Stimulated activated naive CD8-positive, alpha-beta T cell treated with anti-CD3 and anti-CD28 coated beads, Interleukin-15, Interleukin-2, amounts not matched to agents 100 ng/mL and 50 ng/mL, for 24 hours (primary cell): ENCODE measurements at regions not wholly inside any gene's neighbourhood (a gene's known extent, or its start where the extent isn't known, plus 50 kb on each side); places are given as distances from the start of the nearest gene placed in this dataset.
"Not testable (repeated sequence)": the region's sequence is repeated elsewhere in the genome, so short reads cannot be mapped to it uniquely, and the experiment has no call there.

Experiments used
- H3K27ac Mint-ChIP-seq: one replicate; pipeline ENCODE4 v1.8.0; 2021; ENCODE audit warnings: mild to moderate bottlenecking, mixed read lengths
- H3K27me3 Mint-ChIP-seq: one replicate; pipeline ENCODE4 v1.8.0; 2021; ENCODE audit warnings: mixed read lengths
- H3K36me3 Mint-ChIP-seq: one replicate; pipeline ENCODE4 v1.8.0; 2021; ENCODE audit warnings: low read depth, mixed read lengths
- H3K4me1 Mint-ChIP-seq: one replicate; pipeline ENCODE4 v1.8.0; 2021; ENCODE audit warnings: low read depth, mixed read lengths
- H3K4me3 Mint-ChIP-seq: one replicate; pipeline ENCODE4 v1.8.0; 2021; ENCODE audit warnings: mild to moderate bottlenecking, mixed read lengths
- H3K9me3 Mint-ChIP-seq: one replicate; pipeline ENCODE4 v1.8.0; 2021; ENCODE audit warnings: mixed read lengths

DNA sequence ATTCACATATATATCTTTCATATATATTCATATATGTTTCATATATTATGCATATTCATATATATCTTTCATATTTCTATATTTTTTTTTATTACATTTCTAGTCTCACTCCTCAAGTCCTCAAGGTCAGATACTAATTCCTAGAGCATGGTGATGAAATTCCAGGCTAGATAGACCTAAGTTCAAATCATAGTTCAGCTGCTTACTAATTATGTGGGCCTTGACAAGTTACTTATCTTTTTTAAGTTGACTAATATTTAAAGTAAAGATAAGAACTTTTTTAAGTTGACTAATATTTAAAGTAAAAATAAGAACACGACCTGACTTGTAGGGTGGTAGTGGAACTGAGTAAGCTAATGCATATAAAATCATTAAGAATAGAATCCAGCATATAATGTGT, 495.6 kb upstream of the MAN1A1 start:
- Mint-ChIP-seq H3K36me3 (no peaks in the 10 kb centered on the region), H3K27ac (no peak overlapping the region), H3K4me3 (no peak overlapping the region), H3K4me1 (no peaks in the 10 kb centered on the region), H3K27me3 (no peaks in the 10 kb centered on the region), H3K9me3 (peaks cover 16% of the 10 kb centered on the region)

DNA sequence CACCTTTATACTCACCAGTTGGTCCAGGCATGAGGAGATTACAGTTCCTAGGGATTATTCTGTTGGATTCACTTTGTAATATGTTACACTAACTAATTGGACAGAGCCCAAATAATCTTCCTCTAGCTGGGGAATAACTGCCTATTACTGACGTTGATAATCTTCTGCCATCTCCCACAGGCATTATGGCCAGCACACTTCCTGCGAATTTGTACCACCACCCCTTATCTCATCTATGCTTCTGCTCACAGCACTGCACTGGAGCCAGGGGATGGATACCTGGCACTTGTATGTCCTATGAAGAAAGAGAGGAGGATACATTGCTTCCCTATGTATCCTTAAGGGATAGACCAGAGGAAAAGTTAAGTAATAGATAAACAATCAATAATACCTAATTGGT, 494.8 kb upstream of the MAN1A1 start:
- H3K9me3 Mint-ChIP-seq = peaks cover 18% of the 10 kb centered on the region
- no peaks in the 10 kb centered on the region for H3K36me3 Mint-ChIP-seq
- no peak overlapping the region for H3K4me3 Mint-ChIP-seq
- no peaks in the 10 kb centered on the region for H3K4me1 Mint-ChIP-seq
- no peak overlapping the region for H3K27ac Mint-ChIP-seq
- no peaks in the 10 kb centered on the region for H3K27me3 Mint-ChIP-seq

DNA sequence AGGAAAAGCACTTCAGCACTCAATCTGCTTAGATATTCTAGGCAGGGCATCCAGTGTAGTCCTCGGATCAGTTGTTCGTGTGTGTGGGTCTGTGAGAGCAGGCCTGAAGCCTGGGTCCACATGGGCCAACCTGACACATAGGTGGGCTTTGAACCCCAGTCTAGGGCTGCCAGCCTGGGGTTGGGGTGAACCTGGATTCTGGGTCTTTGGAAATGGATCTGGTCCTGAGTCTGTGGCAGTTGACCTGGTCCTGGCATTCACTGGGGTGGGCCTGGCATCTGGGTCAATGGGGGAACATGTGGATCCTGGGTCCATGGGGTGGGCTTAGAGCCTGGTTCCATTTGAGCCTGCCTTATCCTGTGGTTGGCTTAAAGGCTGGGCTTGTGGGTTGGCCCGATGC, 492.6 kb upstream of the MAN1A1 start:
- H3K4me1 Mint-ChIP-seq = no peaks in the 10 kb centered on the region
- H3K27ac Mint-ChIP-seq = no peak overlapping the region
- H3K27me3 Mint-ChIP-seq = no peaks in the 10 kb centered on the region
- peaks cover 18% of the 10 kb centered on the region for H3K9me3 Mint-ChIP-seq
- H3K4me3 Mint-ChIP-seq = no peak overlapping the region
- no peaks in the 10 kb centered on the region for H3K36me3 Mint-ChIP-seq

DNA sequence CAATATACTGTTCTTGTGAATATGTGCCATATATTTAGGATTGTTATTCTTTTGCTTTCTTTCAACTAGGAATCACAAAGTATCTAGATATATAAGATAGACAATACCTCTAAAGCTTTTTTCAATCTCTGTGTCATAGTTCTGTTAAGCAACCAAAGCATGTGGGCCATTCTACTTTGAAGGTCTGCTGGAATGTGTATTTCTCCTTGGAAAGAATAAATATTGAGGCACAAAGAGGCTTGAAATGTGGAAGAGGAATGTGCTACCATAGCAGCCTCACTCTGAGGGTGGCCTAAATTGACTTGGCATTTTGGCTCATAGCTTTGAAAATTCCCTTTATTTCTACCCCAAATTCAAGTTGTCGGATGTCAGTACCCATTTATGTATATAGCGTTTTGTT, 488.5 kb upstream of the MAN1A1 start:
- no peaks in the 10 kb centered on the region for H3K36me3 Mint-ChIP-seq
- H3K9me3 Mint-ChIP-seq = peaks cover 18% of the 10 kb centered on the region
- H3K4me3 Mint-ChIP-seq = no peak overlapping the region
- H3K27ac Mint-ChIP-seq = no peak overlapping the region
- H3K4me1 Mint-ChIP-seq = no peaks in the 10 kb centered on the region
- peaks cover 3% of the 10 kb centered on the region for H3K27me3 Mint-ChIP-seq

DNA sequence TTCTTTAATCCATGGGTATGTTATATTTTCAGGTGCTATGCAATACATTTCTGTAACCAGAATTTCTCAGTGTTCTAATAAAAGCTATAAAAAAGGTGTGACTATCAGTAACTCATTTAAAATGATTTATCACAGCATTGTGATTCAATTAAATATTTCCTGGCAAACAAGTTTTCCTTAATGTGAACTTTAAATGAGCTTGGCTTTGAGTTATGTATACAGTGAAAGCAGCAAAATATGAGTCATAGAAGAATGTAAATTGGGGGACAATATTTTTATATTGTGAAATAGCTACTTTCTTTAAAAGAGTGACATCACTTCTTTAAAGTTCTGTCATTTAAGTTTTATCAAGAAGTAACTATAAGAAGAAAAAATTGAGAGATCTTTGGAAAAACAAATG, 484.9 kb upstream of the MAN1A1 start:
- Mint-ChIP-seq H3K36me3 (no peaks in the 10 kb centered on the region), H3K4me1 (no peaks in the 10 kb centered on the region), H3K27me3 (peaks cover 9% of the 10 kb centered on the region), H3K27ac (no peak overlapping the region), H3K9me3 (no peaks in the 10 kb centered on the region), H3K4me3 (no peak overlapping the region)

DNA sequence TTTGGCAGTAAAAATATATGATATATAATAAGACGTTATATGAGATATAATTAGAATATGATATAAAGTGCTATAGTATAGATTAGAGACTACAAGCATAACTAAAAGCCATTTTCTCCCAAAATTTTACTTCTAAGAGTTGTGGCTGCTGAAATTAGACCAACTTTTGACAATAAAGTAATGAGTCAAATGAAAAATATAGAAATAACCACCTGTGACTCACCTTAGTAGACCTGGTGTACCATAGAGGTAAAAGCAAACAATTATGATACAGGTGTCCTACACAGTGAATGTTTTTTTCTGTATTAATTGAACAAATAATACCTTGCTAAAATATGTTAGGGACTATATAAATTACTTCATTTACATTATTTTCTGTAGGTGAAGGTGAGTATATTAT, 482.9 kb upstream of the MAN1A1 start:
- Mint-ChIP-seq H3K27ac (no peak overlapping the region), H3K4me3 (no peak overlapping the region), H3K27me3 (peaks cover 14% of the 10 kb centered on the region), H3K36me3 (no peaks in the 10 kb centered on the region), H3K4me1 (no peaks in the 10 kb centered on the region), H3K9me3 (no peaks in the 10 kb centered on the region)

DNA sequence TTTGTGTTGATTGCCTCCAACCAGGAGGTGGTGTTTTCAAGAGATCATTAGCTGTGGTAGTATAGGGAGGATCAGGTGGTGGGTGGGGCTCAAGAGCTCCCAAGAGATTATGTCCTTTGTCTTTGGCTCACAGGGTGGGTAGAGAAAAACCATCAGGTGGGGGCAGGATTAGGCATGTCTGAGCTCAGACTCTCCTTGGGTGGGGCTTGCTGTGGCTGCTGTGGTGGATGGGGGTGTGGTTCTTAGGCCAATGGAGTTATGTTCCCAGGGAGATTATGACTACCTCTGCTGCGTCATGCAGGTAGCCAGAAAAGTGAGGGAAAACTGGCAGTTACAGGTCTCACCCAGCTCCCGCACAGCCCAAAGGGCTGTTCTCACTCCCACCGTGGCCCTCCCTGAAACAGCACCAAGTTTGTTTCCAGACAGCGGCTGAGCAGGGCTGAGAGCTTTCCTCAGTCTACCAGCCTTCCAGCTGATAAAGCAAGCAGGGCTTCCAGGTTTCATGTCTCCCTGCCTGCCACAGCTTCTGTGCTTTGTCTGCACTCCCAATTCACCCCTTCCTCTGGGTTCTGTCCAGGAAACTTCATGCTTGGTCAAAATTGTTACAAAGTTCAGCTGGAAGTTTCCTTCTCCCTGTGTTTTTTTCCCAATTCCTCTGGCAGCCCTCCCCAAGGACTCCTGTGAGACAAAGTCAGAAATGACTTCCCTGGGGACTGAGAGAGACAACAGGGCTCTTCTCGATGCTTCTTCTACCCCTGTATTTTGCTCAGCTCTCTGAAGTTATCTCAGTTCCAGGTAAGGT, 481.1 kb upstream of the MAN1A1 start:
- H3K4me1 Mint-ChIP-seq = no peaks in the 10 kb centered on the region

DNA sequence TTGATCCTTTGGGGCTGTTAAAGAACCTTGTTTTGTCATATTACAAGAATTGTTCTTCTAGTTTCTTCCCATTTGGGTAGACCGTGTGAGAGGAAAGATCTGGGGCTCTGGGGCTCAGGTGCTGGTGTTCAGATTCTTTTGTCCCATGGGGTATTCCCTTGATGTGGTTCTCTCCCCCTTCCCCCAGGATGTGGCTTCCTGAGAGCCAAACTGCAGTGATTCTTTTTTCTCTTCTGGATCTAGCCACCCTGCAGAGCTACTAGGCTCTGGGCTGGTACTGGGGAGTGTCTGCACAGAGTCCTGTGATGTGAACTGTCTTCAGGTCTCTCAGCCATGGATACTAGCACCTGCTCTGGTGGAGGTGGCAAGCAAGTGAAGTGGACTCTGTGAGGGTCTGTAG, 480.5 kb upstream of the MAN1A1 start:
- no peak overlapping the region for H3K4me3 Mint-ChIP-seq
- no peaks in the 10 kb centered on the region for H3K36me3 Mint-ChIP-seq
- H3K9me3 Mint-ChIP-seq = no peaks in the 10 kb centered on the region
- peaks cover 11% of the 10 kb centered on the region for H3K27me3 Mint-ChIP-seq
- H3K27ac Mint-ChIP-seq = no peak overlapping the region
- H3K4me1 Mint-ChIP-seq = no peaks in the 10 kb centered on the region

More for the DNA sequence above, 481.1 kb upstream of the MAN1A1 start:
- Mint-ChIP-seq H3K9me3 (no peaks in the 10 kb centered on the region), H3K36me3 (no peaks in the 10 kb centered on the region), H3K27ac (no peak overlapping the region), H3K4me3 (no peak overlapping the region), H3K27me3 (peaks cover 11% of the 10 kb centered on the region)

DNA sequence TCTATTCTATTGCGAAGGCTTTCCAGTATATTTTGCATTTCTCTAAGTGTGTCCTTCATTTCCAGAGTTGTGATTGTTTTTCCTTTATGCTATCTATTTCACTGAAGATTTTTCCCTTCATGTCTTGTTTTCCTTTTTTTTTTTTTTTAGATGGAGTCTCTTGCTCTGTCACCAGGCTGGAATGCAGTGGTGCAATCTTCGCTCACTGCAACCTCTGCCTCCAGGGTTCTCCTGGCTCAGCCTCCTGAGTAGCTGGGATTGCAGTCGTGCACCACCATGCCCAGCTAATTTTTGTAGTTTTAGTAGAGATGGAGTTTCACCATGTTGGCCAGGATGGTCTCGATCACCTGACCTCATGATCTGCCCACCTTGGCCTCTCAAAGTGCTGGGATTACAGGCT, 479.9 kb upstream of the MAN1A1 start:
- H3K4me1 Mint-ChIP-seq, H3K27ac Mint-ChIP-seq, H3K9me3 Mint-ChIP-seq, H3K4me3 Mint-ChIP-seq, H3K36me3 Mint-ChIP-seq: not testable (repeated sequence)
- peaks cover 11% of the 10 kb centered on the region for H3K27me3 Mint-ChIP-seq

DNA sequence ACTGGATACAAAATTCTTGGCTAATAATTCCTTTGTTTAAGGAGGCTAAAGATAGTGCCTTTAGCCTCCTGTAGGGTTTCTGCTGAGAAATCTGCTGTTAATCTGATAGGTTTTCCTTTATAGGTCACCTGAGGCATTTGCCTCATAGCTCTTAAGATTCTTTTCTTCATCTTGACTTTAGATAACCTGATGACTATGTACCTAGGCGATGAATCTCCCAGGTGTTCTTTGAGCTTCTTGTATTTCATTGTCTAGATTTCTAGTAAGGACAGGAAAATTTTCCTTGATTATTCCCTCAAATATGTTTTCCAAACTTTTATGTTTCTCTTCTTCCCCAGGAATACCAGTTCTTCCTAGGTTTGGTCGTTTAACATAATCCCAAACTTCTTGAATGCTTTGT, 479.4 kb upstream of the MAN1A1 start:
- no peaks in the 10 kb centered on the region for H3K4me1 Mint-ChIP-seq
- no peak overlapping the region for H3K27ac Mint-ChIP-seq
- no peaks in the 10 kb centered on the region for H3K36me3 Mint-ChIP-seq
- H3K9me3 Mint-ChIP-seq = no peaks in the 10 kb centered on the region
- peaks cover 11% of the 10 kb centered on the region for H3K27me3 Mint-ChIP-seq
- H3K4me3 Mint-ChIP-seq = no peak overlapping the region

DNA sequence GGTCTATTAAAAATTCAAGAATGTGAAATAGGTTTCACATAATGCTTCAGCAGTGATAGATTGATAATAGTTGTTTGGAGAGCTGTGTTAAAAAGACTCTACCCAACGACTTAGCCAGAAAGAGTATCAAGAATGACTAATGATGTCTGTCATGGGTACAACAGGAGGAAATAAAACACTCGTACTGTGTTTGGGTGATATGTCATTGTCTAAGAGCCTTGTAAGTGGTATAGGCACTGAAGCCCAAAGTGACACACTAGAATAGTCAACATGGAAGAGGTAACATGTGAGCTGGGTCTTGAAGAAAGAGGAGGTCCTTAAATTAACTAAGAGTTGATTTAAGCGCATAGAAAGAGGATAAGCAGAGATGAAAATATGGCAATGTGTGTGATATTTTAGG, 471.8 kb upstream of the MAN1A1 start:
- Mint-ChIP-seq H3K9me3 (no peaks in the 10 kb centered on the region), H3K27ac (no peak overlapping the region), H3K4me3 (no peak overlapping the region), H3K36me3 (no peaks in the 10 kb centered on the region), H3K4me1 (no peaks in the 10 kb centered on the region), H3K27me3 (no peaks in the 10 kb centered on the region)

DNA sequence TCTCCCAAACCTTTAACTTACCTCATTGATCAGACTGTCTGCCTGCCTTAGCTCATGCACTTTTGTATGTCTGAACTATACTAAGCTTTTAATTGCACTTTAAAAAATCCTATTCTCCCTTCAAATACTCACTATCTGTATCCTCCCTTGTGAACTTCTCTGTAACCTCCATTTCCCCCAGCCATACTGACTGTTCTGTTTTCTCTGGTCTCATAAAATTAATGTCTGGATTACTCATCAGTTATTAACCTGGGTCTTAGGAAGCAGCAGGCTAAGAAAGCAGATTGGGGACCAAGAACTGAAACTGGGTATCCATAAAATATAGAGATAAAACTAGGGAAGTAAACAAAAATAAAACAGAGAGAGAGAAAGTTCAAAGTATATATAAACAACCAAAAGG, 469.3 kb upstream of the MAN1A1 start:
- Mint-ChIP-seq H3K4me3 (no peak overlapping the region), H3K27ac (no peak overlapping the region), H3K9me3 (no peaks in the 10 kb centered on the region), H3K27me3 (no peaks in the 10 kb centered on the region), H3K36me3 (no peaks in the 10 kb centered on the region), H3K4me1 (no peaks in the 10 kb centered on the region)

DNA sequence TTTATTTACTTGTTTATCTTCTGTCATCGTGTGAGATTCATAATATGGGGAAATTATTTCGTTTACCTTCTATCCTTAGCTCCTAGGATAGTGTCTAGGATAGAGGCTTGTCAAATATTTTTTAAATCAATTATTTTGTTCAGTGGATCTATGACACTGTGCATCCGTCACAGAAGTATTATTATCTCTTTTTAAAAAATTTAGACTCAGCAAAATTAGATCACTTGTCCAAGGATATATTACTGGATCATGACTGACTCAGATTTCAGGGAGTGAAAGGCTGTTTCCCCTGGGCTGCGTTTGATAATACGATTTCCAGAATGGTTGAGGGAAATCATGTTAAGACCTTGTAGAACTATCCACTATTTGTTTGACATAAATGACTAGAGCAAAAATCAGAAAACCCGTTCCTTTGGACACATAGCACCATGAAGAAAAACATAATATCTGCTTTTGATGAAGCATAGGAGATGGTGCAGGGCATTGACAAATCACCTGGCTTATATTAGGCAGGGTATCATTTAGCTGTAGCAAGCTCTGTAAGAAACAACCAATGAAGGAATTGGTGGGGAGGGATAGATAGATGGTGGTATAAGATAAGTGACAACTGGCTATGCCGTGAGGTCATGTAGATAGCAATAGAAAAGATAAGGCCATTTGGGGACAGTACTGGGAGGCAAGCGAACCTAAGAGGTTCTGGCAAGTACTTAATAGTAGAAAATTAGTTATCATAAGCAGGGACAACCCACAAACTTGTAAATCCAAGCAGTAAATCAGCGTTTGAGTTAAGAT, 465.2 kb upstream of the MAN1A1 start:
- Mint-ChIP-seq H3K27ac (no peak overlapping the region), H3K9me3 (no peaks in the 10 kb centered on the region), H3K27me3 (no peaks in the 10 kb centered on the region), H3K4me1 (no peaks in the 10 kb centered on the region), H3K36me3 (no peaks in the 10 kb centered on the region), H3K4me3 (no peak overlapping the region)

DNA sequence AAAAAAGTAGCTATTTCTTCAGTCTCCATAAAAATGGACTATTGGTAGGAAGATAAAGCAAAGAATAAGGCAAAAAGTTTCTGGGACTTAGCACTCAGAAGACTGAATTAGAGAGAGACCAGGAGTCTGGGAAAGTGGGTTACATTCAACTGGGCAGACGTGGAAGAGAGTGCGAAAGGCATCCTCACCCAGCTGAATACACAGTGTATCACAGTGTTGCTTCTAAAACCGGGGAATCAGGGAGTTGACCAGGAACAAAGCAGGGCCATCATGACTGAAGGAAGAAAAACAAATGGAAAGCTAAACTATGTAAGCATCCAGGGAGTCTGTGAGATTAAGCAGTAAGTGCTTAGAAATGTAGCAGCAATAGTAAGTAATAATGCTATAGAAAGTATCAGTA, 452.9 kb upstream of the MAN1A1 start:
- Mint-ChIP-seq H3K4me3 (no peak overlapping the region), H3K27me3 (no peaks in the 10 kb centered on the region), H3K4me1 (no peaks in the 10 kb centered on the region), H3K27ac (no peak overlapping the region), H3K36me3 (no peaks in the 10 kb centered on the region), H3K9me3 (no peaks in the 10 kb centered on the region)

DNA sequence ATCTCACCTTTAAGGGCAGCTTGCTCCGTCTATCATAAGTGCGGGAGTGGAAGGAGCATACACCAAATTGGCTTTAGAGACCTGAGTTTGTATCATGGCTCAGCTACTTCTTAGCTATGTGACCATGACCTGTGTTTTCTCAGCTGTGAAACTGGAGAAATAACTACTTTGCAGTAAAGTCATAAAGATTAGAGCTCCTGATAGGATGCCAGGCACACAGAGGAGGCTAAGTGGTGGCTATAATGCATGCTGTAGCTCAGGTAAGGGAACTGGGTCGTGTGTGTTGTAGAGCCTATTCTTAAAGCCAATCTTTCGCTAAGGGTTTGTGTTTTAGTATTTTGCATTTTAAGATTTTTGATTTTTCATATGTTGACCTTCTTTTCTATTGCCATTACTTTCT, 451.5 kb upstream of the MAN1A1 start:
- Mint-ChIP-seq H3K4me3 (no peak overlapping the region), H3K9me3 (no peaks in the 10 kb centered on the region), H3K27me3 (no peaks in the 10 kb centered on the region), H3K27ac (no peak overlapping the region), H3K36me3 (no peaks in the 10 kb centered on the region), H3K4me1 (no peaks in the 10 kb centered on the region)

DNA sequence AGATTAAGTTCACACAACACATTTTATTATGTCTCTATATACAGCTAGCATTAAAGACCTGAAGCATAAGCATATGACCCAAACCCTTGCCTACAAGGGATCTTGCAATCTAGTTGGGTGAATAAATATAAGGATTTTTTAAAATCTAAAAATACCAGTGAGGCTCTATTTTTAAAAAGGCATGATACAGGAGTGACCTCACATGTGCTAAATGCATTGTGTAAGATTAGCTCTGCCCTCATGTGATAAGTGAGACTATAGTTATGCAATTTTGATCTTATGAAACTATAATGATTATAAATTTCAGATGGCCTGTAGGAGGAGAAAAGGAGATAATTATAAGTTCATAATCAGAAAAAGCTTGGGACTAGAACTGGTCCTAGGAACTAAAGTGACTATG, 451.0 kb upstream of the MAN1A1 start:
- Mint-ChIP-seq H3K9me3 (no peaks in the 10 kb centered on the region), H3K27me3 (no peaks in the 10 kb centered on the region), H3K4me3 (no peak overlapping the region), H3K27ac (no peak overlapping the region), H3K36me3 (no peaks in the 10 kb centered on the region), H3K4me1 (no peaks in the 10 kb centered on the region)
